IMR-90 (cell line): ENCODE measurements at regions not wholly inside any gene's neighbourhood (a gene's known extent, or its start where the extent isn't known, plus 50 kb on each side); places are given as distances from the start of the nearest gene placed in this dataset.

ENCODE experiments used
- ATAC-seq: fragments of 200-7000 bp; cut with Tn5 transposase; 2 replicates; pipeline ENCODE4 v1.9.1; 2020; ENCODE audit warnings: low read depth, mild to moderate bottlenecking, moderate library complexity
- BruUV-seq: library from RNA; stranded (reverse); fragments of 400-500 nt; replicated peaks from 2 replicates; lab custom pipeline; 2021; lab: Mats Ljungman, UMichigan
- CTCF ChIA-PET: fragments of 300-600 bp; formaldehyde crosslinking; extraction: SDS; loops from one replicate; lab custom pipeline; 2021; ENCODE audit warnings: antibody characterized with exemption; lab: Yijun Ruan, JAX
- POLR2A ChIA-PET: fragments of 300-600 bp; sonication (Branson Sonifier 250); formaldehyde crosslinking; loops from one replicate; lab custom pipeline; 2022; ENCODE audit warnings: antibody characterized with exemption; ENCODE audit not compliant: unreplicated experiment; lab: Charles Lee
- DNase-seq: peaks from one replicate; pipeline ENCODE4 v3.0.0; 2013
- H2AFZ ChIP-seq: replicated peaks from 2 replicates; pipeline ENCODE3; 2013; ENCODE audit warnings: low read length, mild to moderate bottlenecking; ENCODE audit not compliant: poor library complexity
- H2AK5ac ChIP-seq: 2 replicates; pipeline ENCODE4 v1.6.1; 2013; ENCODE audit warnings: low read depth, low read length, inconsistent platforms
- H2AK9ac ChIP-seq: replicated peaks from 2 replicates; pipeline ENCODE3; 2013; ENCODE audit warnings: mild to moderate bottlenecking, low read depth, low read length, moderate library complexity; ENCODE audit not compliant: poor library complexity
- H2BK120ac ChIP-seq: 2 replicates; pipeline ENCODE4 v1.6.1; 2013; ENCODE audit warnings: low read depth, low read length, inconsistent platforms
- H2BK15ac ChIP-seq: 3 replicates; pipeline ENCODE4 v1.6.1; 2013; ENCODE audit warnings: low read depth, low read length, inconsistent platforms
- H2BK20ac ChIP-seq: 2 replicates; pipeline ENCODE4 v1.6.1; 2013; ENCODE audit warnings: low read depth, mild to moderate bottlenecking, inconsistent platforms, low read length, moderate library complexity
- H2BK5ac ChIP-seq: 2 replicates; pipeline ENCODE4 v1.6.1; 2013; ENCODE audit warnings: mild to moderate bottlenecking, low read depth, low read length, inconsistent platforms; ENCODE audit not compliant: poor library complexity, severe bottlenecking
- H3K14ac ChIP-seq: replicated peaks from 2 replicates; pipeline ENCODE4 v1.6.1; 2013; ENCODE audit warnings: low read depth, low read length, inconsistent platforms
- H3K18ac ChIP-seq: 2 replicates; pipeline ENCODE4 v1.6.1; 2013; ENCODE audit warnings: low read depth, low read length, control low read depth
- H3K23ac ChIP-seq: 2 replicates; pipeline ENCODE4 v1.6.1; 2013; ENCODE audit warnings: low read depth, low read length, inconsistent platforms
- H3K27ac ChIP-seq: 2 replicates; pipeline ENCODE4 v1.5.1; 2013; ENCODE audit warnings: mild to moderate bottlenecking, control low read depth, low read length; ENCODE audit not compliant: insufficient read depth
- H3K27me3 ChIP-seq: 2 replicates; pipeline ENCODE4 v1.6.1; 2013; ENCODE audit warnings: low read length; ENCODE audit not compliant: control insufficient read depth, insufficient read depth
- H3K36me3 ChIP-seq: 2 replicates; pipeline ENCODE4 v1.6.1; 2013; ENCODE audit warnings: low read length, mixed read lengths; ENCODE audit not compliant: control insufficient read depth, insufficient read depth
- H3K4ac ChIP-seq: 2 replicates; pipeline ENCODE4 v1.6.1; 2013; ENCODE audit warnings: low read depth, low read length, inconsistent platforms
- H3K4me1 ChIP-seq: 2 replicates; pipeline ENCODE4 v1.6.1; 2013; ENCODE audit warnings: low read length, mixed read lengths; ENCODE audit not compliant: control insufficient read depth, insufficient read depth
- H3K4me2 ChIP-seq: 2 replicates; pipeline ENCODE4 v1.6.1; 2013; ENCODE audit warnings: low read depth, mild to moderate bottlenecking, control low read depth, low read length, moderate library complexity
- H3K4me3 ChIP-seq: 2 replicates; pipeline ENCODE4 v1.5.1; 2013; ENCODE audit warnings: low read depth, mild to moderate bottlenecking, control low read depth, low read length, moderate library complexity; ENCODE audit not compliant: insufficient read depth
- H3K56ac ChIP-seq: 2 replicates; pipeline ENCODE4 v1.6.1; 2013; ENCODE audit warnings: low read length, inconsistent platforms; ENCODE audit not compliant: insufficient read depth; ENCODE audit errors: extremely low read depth
- H3K79me1 ChIP-seq, 2 experiments: 2 replicates each; pipeline ENCODE4 v1.6.1; 2013; ENCODE audit warnings: low read length in 2 of 2, inconsistent platforms in 1 of 2, low read depth in 1 of 2
- H3K9ac ChIP-seq: 2 replicates; pipeline ENCODE4 v1.6.1; 2013; ENCODE audit warnings: low read depth, low read length, control low read depth
- H3K9me1 ChIP-seq: 2 replicates; pipeline ENCODE4 v1.6.1; 2013; ENCODE audit warnings: low read length, inconsistent platforms; ENCODE audit not compliant: insufficient read depth
- H3K9me3 ChIP-seq: 2 replicates; pipeline ENCODE4 v1.6.1; 2013; ENCODE audit warnings: low read length; ENCODE audit not compliant: control insufficient read depth, insufficient read depth
- H4K20me1 ChIP-seq: 2 replicates; pipeline ENCODE4 v1.6.1; 2013; ENCODE audit warnings: low read length, inconsistent platforms; ENCODE audit not compliant: insufficient read depth
- H4K5ac ChIP-seq: 2 replicates; pipeline ENCODE4 v1.6.1; 2013; ENCODE audit warnings: mild to moderate bottlenecking, low read depth, low read length, control low read depth
- H4K8ac ChIP-seq, 2 experiments: 2 replicates each; pipeline ENCODE4 v1.6.1; 2013; ENCODE audit warnings: low read depth in 2 of 2, low read length in 2 of 2, control low read depth in 1 of 2, inconsistent platforms in 1 of 2
- H4K91ac ChIP-seq: 2 replicates; pipeline ENCODE4 v1.6.1; 2013; ENCODE audit warnings: low read depth, low read length, inconsistent platforms; ENCODE audit not compliant: insufficient read depth
- BHLHE40 ChIP-seq: fragments of 150-350 bp; IDR thresholded peaks from 2 replicates; pipeline ENCODE4 v1.6.1; 2016; ENCODE audit warnings: mild to moderate bottlenecking, low read depth, low read length
- CEBPB ChIP-seq: IDR thresholded peaks from 2 replicates; pipeline ENCODE4 v1.6.1; 2012; ENCODE audit warnings: low read depth, low read length, improper control_type of control experiment
- CHD1 ChIP-seq: IDR thresholded peaks from 2 replicates; pipeline ENCODE4 v1.6.1; 2012; ENCODE audit warnings: low read depth, low read length, improper control_type of control experiment
- CTCF ChIP-seq: conservative IDR thresholded peaks from 2 replicates; pipeline ENCODE4 v1.5.1; 2012; ENCODE audit warnings: mild to moderate bottlenecking, low read depth, low read length, improper control_type of control experiment
- ELK1 ChIP-seq: fragments of 150-350 bp; IDR thresholded peaks from 2 replicates; pipeline ENCODE4 v1.6.1; 2016; ENCODE audit warnings: low read depth, mild to moderate bottlenecking, low read length, moderate library complexity, borderline replicate concordance
- FOS ChIP-seq: fragments of 150-350 bp; IDR thresholded peaks from 2 replicates; pipeline ENCODE4 v1.6.1; 2016; ENCODE audit warnings: low read depth, low read length
- MAZ ChIP-seq: IDR thresholded peaks from 2 replicates; pipeline ENCODE4 v1.6.1; 2012; ENCODE audit warnings: low read depth, mild to moderate bottlenecking, low read length, improper control_type of control experiment, moderate library complexity, borderline replicate concordance
- MXI1 ChIP-seq: IDR thresholded peaks from 2 replicates; pipeline ENCODE4 v1.6.1; 2012; ENCODE audit warnings: low read depth, mild to moderate bottlenecking, low read length, moderate library complexity, borderline replicate concordance
- NFE2L2 ChIP-seq: fragments of 150-350 bp; IDR thresholded peaks from 2 replicates; pipeline ENCODE4 v1.6.1; 2016; ENCODE audit warnings: low read depth, mild to moderate bottlenecking, low read length
- POLR2A ChIP-seq: IDR thresholded peaks from 2 replicates; pipeline ENCODE4 v1.6.1; 2012; ENCODE audit warnings: mild to moderate bottlenecking, low read depth, low read length
- RAD21 ChIP-seq: IDR thresholded peaks from 2 replicates; pipeline ENCODE4 v1.6.1; 2012; ENCODE audit warnings: low read length, improper control_type of control experiment
- RCOR1 ChIP-seq: IDR thresholded peaks from 2 replicates; pipeline ENCODE4 v1.6.1; 2012; ENCODE audit warnings: mild to moderate bottlenecking, low read length, improper control_type of control experiment; ENCODE audit not compliant: insufficient replicate concordance
- RFX5 ChIP-seq: IDR thresholded peaks from 2 replicates; pipeline ENCODE4 v1.8.0; 2012; ENCODE audit warnings: low read depth, mild to moderate bottlenecking, low read length, moderate library complexity
- WGBS, 2 experiments: methylation state at CpG; one replicate each; pipeline versions ENCODE4 v1.1.5 to v1.1.7; 2013; ENCODE audit warnings: missing lambda C conversion rate in 2 of 2; ENCODE audit not compliant: insufficient read length in 1 of 2; ENCODE audit errors: extremely low coverage in 2 of 2; 5-methylcytosine and 5-hydroxymethylcytosine counted together
- dilution Hi-C: fragments of 300-500 bp; cut with HindIII; formaldehyde crosslinking; loops from one replicate; pipeline ENCODE4 v1.14.3; 2018; ENCODE audit warnings: low sequenced_read_pairs; ENCODE audit not compliant: unreplicated experiment
- in situ Hi-C: fragments of 300-500 bp; cut with MboI; formaldehyde crosslinking; loops from 3 replicates; pipeline ENCODE4 v1.14.3; 2019; ENCODE audit warnings: low sequenced_read_pairs, inconsistent platforms, mixed read lengths
- intact Hi-C: fragments of 100-400 bp; cut with micrococcal nuclease; formaldehyde crosslinking; loops from 2 replicates; pipeline ENCODE4 v1.10.0; 2022
- TF ChIP-seq, protein P1 (sequence below): fragments of 150-350 bp; IDR thresholded peaks from 2 replicates; pipeline ENCODE4 v1.6.1; 2017; ENCODE audit warnings: mild to moderate bottlenecking, antibody characterized with exemption, low read length, low read depth

GRCh38 chr2:39573276-39573675 is 92.4 kb upstream of the TMEM178A start:
- peaks cover 4% of the 10 kb centered on the region for H3K9me1 ChIP-seq
- H2BK120ac ChIP-seq, result no peak overlapping the region
- WGBS, 2 experiments, result no CpG with 5 or more reads among the region's 1 CpG
- H4K91ac ChIP-seq, result no peak overlapping the region
- no peak overlapping the region for H2BK20ac ChIP-seq
- in situ Hi-C loops, result no loop called here
- DNase-seq, result no peak
- H2AFZ ChIP-seq, result no peak overlapping the region
- no peak overlapping the region for H2AK5ac ChIP-seq
- no peak overlapping the region for H3K56ac ChIP-seq
- no peaks in the 10 kb centered on the region for H4K20me1 ChIP-seq
- ChIA-PET CTCF (no interaction called here), POLR2A (no interaction called here)
- intact Hi-C loops, result no loop called here
- TF ChIP-seq RAD21 (no peak), FOS (no peak), MXI1 (no peak), CHD1 (no peak), BHLHE40 (no peak), RCOR1 (no peak), NFE2L2 (no peak), POLR2A (no peak), CTCF (no peak), ELK1 (no peak), CEBPB (no peak), MAZ (no peak), RFX5 (no peak)
- TF ChIP-seq, protein P1, sequence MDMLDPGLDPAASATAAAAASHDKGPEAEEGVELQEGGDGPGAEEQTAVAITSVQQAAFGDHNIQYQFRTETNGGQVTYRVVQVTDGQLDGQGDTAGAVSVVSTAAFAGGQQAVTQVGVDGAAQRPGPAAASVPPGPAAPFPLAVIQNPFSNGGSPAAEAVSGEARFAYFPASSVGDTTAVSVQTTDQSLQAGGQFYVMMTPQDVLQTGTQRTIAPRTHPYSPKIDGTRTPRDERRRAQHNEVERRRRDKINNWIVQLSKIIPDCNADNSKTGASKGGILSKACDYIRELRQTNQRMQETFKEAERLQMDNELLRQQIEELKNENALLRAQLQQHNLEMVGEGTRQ, result no peak
- H3K27ac ChIP-seq, result no peak overlapping the region
- no peaks in the 10 kb centered on the region for H3K79me1 ChIP-seq
- no peaks in the 10 kb centered on the region for H3K9me3 ChIP-seq
- H3K27me3 ChIP-seq, result no peaks in the 10 kb centered on the region
- dilution Hi-C loops, result no loop called here
- BruUV-seq, result no TSS peak
- no peak overlapping the region for H3K18ac ChIP-seq
- H3K4me3 ChIP-seq, result no peak overlapping the region
- no peak for ATAC-seq
- no peak overlapping the region for H3K4me2 ChIP-seq
- no peak overlapping the region for H3K9ac ChIP-seq
- no peak overlapping the region for H3K23ac ChIP-seq
- H2AK9ac ChIP-seq, result no peak overlapping the region
- H3K14ac ChIP-seq, result no peak overlapping the region
- no peak overlapping the region for H3K4ac ChIP-seq
- H4K5ac ChIP-seq, result no peak overlapping the region
- H4K8ac ChIP-seq, result no peak overlapping the region
- no peaks in the 10 kb centered on the region for H3K36me3 ChIP-seq
- peaks cover 7% of the 10 kb centered on the region for H3K4me1 ChIP-seq
- no peak overlapping the region for H2BK5ac ChIP-seq
- no peak overlapping the region for H2BK15ac ChIP-seq
